KMS-11 (cell line): ENCODE measurements at regions not wholly inside any gene's neighbourhood (a gene's known extent, or its start where the extent isn't known, plus 50 kb on each side); places are given as distances from the start of the nearest gene placed in this dataset.
A peak's percentile ranks its signal among the peaks of the same experiment; 100 is the strongest.

ENCODE experiments used
- H2AFZ ChIP-seq: fragments of 200-600 bp; sonication (generic); 2 replicates; pipeline ENCODE4 v1.6.1; 2016; ENCODE audit warnings: antibody characterized with exemption, mixed run types, low read depth
- H3K27ac ChIP-seq: fragments of 200-600 bp; sonication (generic); 2 replicates; pipeline ENCODE4 v1.6.1; 2016; ENCODE audit warnings: mild to moderate bottlenecking, mixed run types
- H3K27me3 ChIP-seq: fragments of 200-600 bp; sonication (generic); 2 replicates; pipeline ENCODE4 v1.6.1; 2017; ENCODE audit warnings: mild to moderate bottlenecking, low read depth, mixed run types, moderate library complexity; ENCODE audit not compliant: insufficient read depth
- H3K36me3 ChIP-seq: fragments of 200-600 bp; sonication (generic); 2 replicates; pipeline ENCODE4 v1.6.1; 2017; ENCODE audit warnings: mild to moderate bottlenecking, mixed run types; ENCODE audit not compliant: insufficient read depth
- H3K4me1 ChIP-seq: fragments of 200-600 bp; sonication (generic); 2 replicates; pipeline ENCODE4 v1.6.1; 2016; ENCODE audit warnings: mild to moderate bottlenecking, low read depth, mixed run types; ENCODE audit not compliant: poor library complexity, severe bottlenecking
- H3K4me2 ChIP-seq: fragments of 200-600 bp; sonication (generic); 2 replicates; pipeline ENCODE4 v1.7.0; 2016; ENCODE audit warnings: mild to moderate bottlenecking, mixed run types
- H3K4me3 ChIP-seq: fragments of 200-600 bp; sonication (generic); IDR thresholded peaks from 2 replicates; pipeline ENCODE4 v1.6.1; 2017; ENCODE audit warnings: low read depth, low read length, mixed read lengths; ENCODE audit not compliant: insufficient read depth
- H3K79me2 ChIP-seq: fragments of 200-600 bp; sonication (generic); 2 replicates; pipeline ENCODE4 v1.6.1; 2016; ENCODE audit warnings: low read depth, mixed run types; ENCODE audit not compliant: insufficient read depth
- H3K9ac ChIP-seq: fragments of 200-600 bp; sonication (generic); 2 replicates; pipeline ENCODE4 v1.6.1; 2016; ENCODE audit warnings: mild to moderate bottlenecking, mixed run types
- H4K20me1 ChIP-seq: fragments of 200-600 bp; sonication (generic); 2 replicates; pipeline ENCODE4 v1.6.1; 2016; ENCODE audit warnings: mild to moderate bottlenecking, mixed run types; ENCODE audit not compliant: insufficient read depth
- CTCF ChIP-seq: fragments of 200-600 bp; sonication (generic); conservative IDR thresholded peaks from 2 replicates; pipeline ENCODE4 v1.6.1; 2017; ENCODE audit warnings: low read depth, mild to moderate bottlenecking, antibody characterized with exemption, low read length, moderate library complexity, mixed read lengths

DNA sequence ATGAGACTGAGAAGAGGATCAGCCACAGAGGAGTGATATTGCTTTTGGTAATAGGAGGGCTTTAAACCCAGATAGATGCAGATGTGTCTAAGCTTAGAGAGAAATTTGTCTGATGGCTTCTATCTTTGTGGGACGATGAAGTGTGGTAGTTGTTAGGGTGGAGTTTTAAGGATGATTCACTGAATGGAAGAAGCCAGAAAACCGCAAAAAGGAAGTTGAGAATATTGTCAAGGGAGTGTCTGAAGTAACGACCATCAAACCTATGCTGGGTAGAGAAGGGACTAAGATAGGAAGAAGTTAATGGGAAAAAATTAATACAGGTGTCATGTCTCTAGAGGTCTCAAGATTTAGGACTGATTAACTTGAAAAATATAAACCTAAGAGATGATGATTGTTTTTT lies 195.6 kb upstream of the MC4R start:
- Histone ChIP-seq H3K4me3 (no peak overlapping the region), H3K27me3 (no peaks in the 10 kb centered on the region), H3K4me2 (no peak overlapping the region), H3K36me3 (no peaks in the 10 kb centered on the region), H4K20me1 (no peaks in the 10 kb centered on the region), H2AFZ (no peak overlapping the region), H3K9ac (no peak overlapping the region), H3K27ac (no peak overlapping the region), H3K79me2 (no peaks in the 10 kb centered on the region), H3K4me1 (peaks cover 11% of the 10 kb centered on the region)
- no peak for TF ChIP-seq CTCF

DNA sequence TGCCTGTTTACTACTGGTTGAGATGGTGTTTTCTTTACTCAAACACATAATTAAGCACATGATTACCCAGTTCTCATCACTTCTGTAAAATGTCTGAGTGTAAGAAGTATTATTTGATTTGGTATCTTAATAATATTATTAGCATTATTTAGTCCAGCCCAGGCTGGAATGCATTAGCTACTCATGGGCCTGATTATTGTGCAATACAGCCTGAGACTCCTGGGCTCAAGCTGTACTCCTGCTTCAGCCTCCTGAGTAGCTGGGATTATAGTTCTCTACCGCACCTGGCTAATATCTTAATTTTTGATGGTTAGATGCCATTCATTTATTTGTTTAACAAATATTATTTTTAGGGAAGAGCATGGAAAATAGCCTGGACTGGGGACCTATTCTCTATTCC lies 197.6 kb upstream of the MC4R start:
- Histone ChIP-seq H3K9ac (no peak overlapping the region), H4K20me1 (no peaks in the 10 kb centered on the region), H3K4me1 (peaks cover under 1% of the 10 kb centered on the region), H3K27me3 (no peaks in the 10 kb centered on the region), H3K4me3 (no peak overlapping the region), H3K79me2 (no peaks in the 10 kb centered on the region), H3K4me2 (no peak overlapping the region), H3K36me3 (no peaks in the 10 kb centered on the region), H2AFZ (no peak overlapping the region), H3K27ac (no peak overlapping the region)
- no peak for TF ChIP-seq CTCF

DNA sequence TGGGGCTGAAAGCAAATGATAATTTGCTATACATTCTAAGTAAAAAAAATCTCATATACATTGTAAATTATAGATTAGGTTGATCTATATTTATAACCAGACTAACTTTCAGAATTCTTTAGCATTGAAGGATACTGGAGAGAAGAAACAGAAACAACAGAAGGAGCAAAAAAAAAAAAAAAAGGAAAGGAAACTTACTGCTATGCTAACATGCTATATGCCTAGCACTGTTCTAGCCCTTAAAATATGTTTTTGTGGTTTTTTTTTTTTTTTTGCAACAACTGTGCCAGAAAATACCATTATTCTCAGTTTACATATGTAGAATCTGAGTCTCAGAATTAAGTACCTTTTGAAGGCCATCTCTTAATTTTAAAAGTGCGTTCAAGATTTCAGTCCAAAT lies 204.9 kb upstream of the MC4R start:
- Histone ChIP-seq H4K20me1 (no peaks in the 10 kb centered on the region), H3K36me3 (no peaks in the 10 kb centered on the region), H3K27me3 (no peaks in the 10 kb centered on the region), H3K4me1 (peaks cover 5% of the 10 kb centered on the region), H3K4me3 (no peak overlapping the region), H3K9ac (no peak overlapping the region), H2AFZ (no peak overlapping the region), H3K4me2 (no peak overlapping the region), H3K27ac (no peak overlapping the region), H3K79me2 (no peaks in the 10 kb centered on the region)
- no peak for TF ChIP-seq CTCF

- Histone ChIP-seq H3K9ac (no peak overlapping the region), H4K20me1 (no peaks in the 10 kb centered on the region), H3K27ac (no peak overlapping the region), H2AFZ (no peak overlapping the region), H3K36me3 (no peaks in the 10 kb centered on the region), H3K27me3 (no peaks in the 10 kb centered on the region), H3K4me1 (peaks cover 18% of the 10 kb centered on the region), H3K4me2 (peak overlapping the region; percentile 10; the same call in 1 of the 2 replicates), H3K4me3 (no peak overlapping the region), H3K79me2 (no peaks in the 10 kb centered on the region)
- no peak for TF ChIP-seq CTCF
These were observed 213.1 kb upstream of the MC4R start for GRCh38 chr18:60585670-60586069.

DNA sequence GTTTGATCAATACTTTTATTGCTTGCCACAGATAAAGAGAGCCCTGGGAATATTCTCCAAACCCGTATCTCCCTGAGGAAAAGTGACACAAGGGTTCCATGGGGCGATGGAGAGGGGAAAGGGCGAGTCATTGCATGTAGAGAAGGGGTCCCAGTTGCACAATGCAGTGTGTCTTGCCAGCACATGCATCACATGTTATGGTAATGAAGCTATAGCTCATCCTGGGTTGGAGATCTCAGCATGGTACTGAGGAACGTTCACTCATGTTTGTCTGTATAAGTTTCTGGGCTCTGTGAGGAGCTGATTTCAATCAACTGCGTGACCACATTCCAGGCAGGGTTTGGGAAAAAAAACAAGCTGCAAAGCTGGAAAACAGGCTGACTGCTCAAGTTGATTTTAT lies 220.7 kb upstream of the MC4R start:
- no peaks in the 10 kb centered on the region for H4K20me1 ChIP-seq
- H2AFZ ChIP-seq = no peak overlapping the region
- H3K4me3 ChIP-seq = no peak overlapping the region
- no peak overlapping the region for H3K9ac ChIP-seq
- peaks cover 4% of the 10 kb centered on the region for H3K4me1 ChIP-seq
- TF ChIP-seq CTCF = no peak
- no peaks in the 10 kb centered on the region for H3K36me3 ChIP-seq
- no peak overlapping the region for H3K4me2 ChIP-seq
- H3K79me2 ChIP-seq = no peaks in the 10 kb centered on the region
- H3K27ac ChIP-seq = no peak overlapping the region
- H3K27me3 ChIP-seq = no peaks in the 10 kb centered on the region
